ENCODE measurements at regions not wholly inside any gene's neighbourhood (a gene's known extent, or its start where the extent isn't known, plus 50 kb on each side); places are given as distances from the start of the nearest gene placed in this dataset.
"Not testable (repeated sequence)": the region's sequence is repeated elsewhere in the genome, so short reads cannot be mapped to it uniquely, and the experiment has no call there.

DNA sequence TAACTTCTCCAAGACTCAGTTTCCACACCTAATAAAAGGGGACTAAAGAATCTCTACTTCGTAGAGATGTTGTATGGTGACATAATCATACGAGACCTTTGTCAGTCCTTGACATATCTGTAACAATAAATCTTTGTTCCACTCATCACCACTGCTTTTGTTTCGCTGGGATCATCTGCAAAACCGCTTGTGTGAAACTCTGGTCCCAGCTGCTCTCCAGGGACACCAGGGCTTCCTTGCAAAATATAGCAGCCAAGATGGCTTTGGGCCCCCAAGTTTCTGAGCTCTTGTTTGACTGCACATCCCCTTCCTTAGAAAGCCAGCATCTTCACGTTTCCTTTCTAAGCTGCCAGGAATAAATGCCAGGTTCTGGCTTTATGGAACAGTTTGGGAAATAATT is 110.5 kb upstream of the RRN3 start:
- H3K4me1 ChIP-seq (ENCODE audit: control extremely low read depth in 1 of 4, control insufficient read depth in 4 of 4, insufficient read depth in 4 of 4, low read length in 3 of 4); H3K27ac ChIP-seq (ENCODE audit: insufficient read depth in 1 of 2, low read depth in 1 of 2, low read length in 2 of 2, poor library complexity in 1 of 2, severe bottlenecking in 2 of 2); H3K36me3 ChIP-seq (ENCODE audit: control insufficient read depth in 4 of 4, insufficient read depth in 4 of 4, low read length in 3 of 4); DNase-seq; H3K9me3 ChIP-seq (ENCODE audit: control extremely low read depth in 1 of 5, control insufficient read depth in 4 of 5, insufficient read depth in 2 of 5, low read depth in 1 of 5, low read length in 4 of 5); H3K27me3 ChIP-seq (replicated peaks in 2 of 5; ENCODE audit: control insufficient read depth in 4 of 5, insufficient read depth in 5 of 5, low read length in 4 of 5); POLR2A ChIA-PET; CTCF ChIA-PET; H3K4me3 ChIP-seq (ENCODE audit: control insufficient read depth in 1 of 7, extremely low read depth in 1 of 7, insufficient read depth in 4 of 7, low read depth in 2 of 7, low read length in 6 of 7): not testable (repeated sequence)
- WGBS (ENCODE audit: insufficient coverage): no CpG with 5 or more reads among the region's 5 CpGs

DNA sequence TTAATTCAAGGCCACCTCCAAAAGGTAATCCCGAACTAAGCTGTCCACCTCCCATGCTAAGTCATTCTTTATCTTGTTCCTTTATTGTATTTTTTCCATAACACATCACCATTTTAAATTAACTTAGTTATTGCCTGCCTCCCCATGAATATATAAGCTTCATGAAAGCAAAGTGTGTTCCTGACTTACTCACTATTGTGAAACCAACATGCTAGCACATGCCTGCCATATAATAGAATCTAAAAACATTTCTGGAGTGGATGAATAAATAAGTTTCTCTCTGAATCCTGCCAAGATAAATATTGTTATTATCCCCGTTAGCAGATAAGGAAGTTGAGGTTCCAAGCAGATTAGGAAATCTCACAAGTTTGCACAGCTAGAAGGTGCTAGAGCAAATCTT is 98.7 kb upstream of the RRN3 start:
- H3K4me1 ChIP-seq (ENCODE audit: control extremely low read depth in 1 of 4, control insufficient read depth in 4 of 4, insufficient read depth in 4 of 4, low read length in 3 of 4); H3K36me3 ChIP-seq (ENCODE audit: control insufficient read depth in 4 of 4, insufficient read depth in 4 of 4, low read length in 3 of 4); H3K4me3 ChIP-seq (ENCODE audit: control insufficient read depth in 1 of 7, extremely low read depth in 1 of 7, insufficient read depth in 4 of 7, low read depth in 2 of 7, low read length in 6 of 7); DNase-seq; H3K27me3 ChIP-seq (replicated peaks in 2 of 5; ENCODE audit: control insufficient read depth in 4 of 5, insufficient read depth in 5 of 5, low read length in 4 of 5); H3K9me3 ChIP-seq (ENCODE audit: control extremely low read depth in 1 of 5, control insufficient read depth in 4 of 5, insufficient read depth in 2 of 5, low read depth in 1 of 5, low read length in 4 of 5); POLR2A ChIA-PET; H3K27ac ChIP-seq (ENCODE audit: insufficient read depth in 1 of 2, low read depth in 1 of 2, low read length in 2 of 2, poor library complexity in 1 of 2, severe bottlenecking in 2 of 2); CTCF ChIA-PET: not testable (repeated sequence)
- WGBS (ENCODE audit: insufficient coverage): 100% methylated on average over 1 of the region's 2 CpGs

DNA sequence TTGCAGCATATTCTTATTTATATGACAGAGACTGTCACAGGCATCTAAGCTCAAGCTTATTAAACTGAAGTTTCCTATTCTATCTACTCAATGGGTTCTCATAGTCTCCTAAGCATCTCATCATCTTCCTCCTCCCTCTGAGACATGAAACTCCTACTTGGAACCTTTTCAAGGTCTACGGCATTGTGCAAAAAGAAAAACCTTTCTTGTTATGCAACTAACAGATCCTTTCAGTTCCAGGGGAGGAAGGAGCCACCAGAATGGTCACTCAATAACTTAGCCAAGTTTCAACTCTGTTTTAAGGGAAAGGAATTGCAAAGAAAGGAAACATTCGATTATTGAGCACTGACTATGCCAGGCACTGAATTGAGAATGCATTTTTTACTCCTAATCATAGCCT is 98.1 kb upstream of the RRN3 start:
- H3K4me3 ChIP-seq (ENCODE audit: control insufficient read depth in 1 of 7, extremely low read depth in 1 of 7, insufficient read depth in 4 of 7, low read depth in 2 of 7, low read length in 6 of 7); H3K36me3 ChIP-seq (ENCODE audit: control insufficient read depth in 4 of 4, insufficient read depth in 4 of 4, low read length in 3 of 4); H3K9me3 ChIP-seq (ENCODE audit: control extremely low read depth in 1 of 5, control insufficient read depth in 4 of 5, insufficient read depth in 2 of 5, low read depth in 1 of 5, low read length in 4 of 5); CTCF ChIA-PET; POLR2A ChIA-PET; H3K4me1 ChIP-seq (ENCODE audit: control extremely low read depth in 1 of 4, control insufficient read depth in 4 of 4, insufficient read depth in 4 of 4, low read length in 3 of 4); H3K27me3 ChIP-seq (replicated peaks in 2 of 5; ENCODE audit: control insufficient read depth in 4 of 5, insufficient read depth in 5 of 5, low read length in 4 of 5); DNase-seq; H3K27ac ChIP-seq (ENCODE audit: insufficient read depth in 1 of 2, low read depth in 1 of 2, low read length in 2 of 2, poor library complexity in 1 of 2, severe bottlenecking in 2 of 2): not testable (repeated sequence)
- WGBS (ENCODE audit: insufficient coverage): no CpG with 5 or more reads among the region's 2 CpGs

DNA sequence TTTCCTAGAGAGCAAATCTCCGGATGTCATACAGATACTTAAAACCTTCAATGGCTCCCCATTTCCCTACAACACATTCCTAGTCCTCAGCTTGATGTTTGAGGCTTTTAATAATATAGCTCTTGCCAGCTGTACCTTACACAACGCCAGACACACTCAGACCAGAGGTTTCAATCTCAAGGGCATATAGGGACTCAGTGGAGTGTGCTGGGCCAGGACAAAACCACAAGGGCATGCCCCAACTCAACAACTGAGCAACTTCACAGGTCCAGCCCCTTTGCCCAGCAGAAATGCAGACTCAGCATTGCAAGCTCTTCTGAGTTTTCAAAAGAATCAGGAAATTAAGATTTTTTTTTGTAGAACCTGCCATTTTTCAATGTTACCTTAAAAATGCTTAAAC is 95.4 kb upstream of the RRN3 start:
- CTCF ChIA-PET; H3K27me3 ChIP-seq (replicated peaks in 2 of 5; ENCODE audit: control insufficient read depth in 4 of 5, insufficient read depth in 5 of 5, low read length in 4 of 5); H3K4me1 ChIP-seq (ENCODE audit: control extremely low read depth in 1 of 4, control insufficient read depth in 4 of 4, insufficient read depth in 4 of 4, low read length in 3 of 4); H3K4me3 ChIP-seq (ENCODE audit: control insufficient read depth in 1 of 7, extremely low read depth in 1 of 7, insufficient read depth in 4 of 7, low read depth in 2 of 7, low read length in 6 of 7); POLR2A ChIA-PET; DNase-seq; H3K36me3 ChIP-seq (ENCODE audit: control insufficient read depth in 4 of 4, insufficient read depth in 4 of 4, low read length in 3 of 4); H3K27ac ChIP-seq (ENCODE audit: insufficient read depth in 1 of 2, low read depth in 1 of 2, low read length in 2 of 2, poor library complexity in 1 of 2, severe bottlenecking in 2 of 2); H3K9me3 ChIP-seq (ENCODE audit: control extremely low read depth in 1 of 5, control insufficient read depth in 4 of 5, insufficient read depth in 2 of 5, low read depth in 1 of 5, low read length in 4 of 5): not testable (repeated sequence)
- no CpG with 5 or more reads among the region's 2 CpGs for WGBS (ENCODE audit: insufficient coverage)
